GM12878 (cell line): ENCODE measurements at regions not wholly inside any gene's neighbourhood (a gene's known extent, or its start where the extent isn't known, plus 50 kb on each side); places are given as distances from the start of the nearest gene placed in this dataset.

Experiments
- ATAC-seq: fragments of 200-7000 bp; cut with Tn5 transposase; 3 replicates; pipeline ENCODE4 v1.9.1; 2020; ENCODE audit warnings: mild to moderate bottlenecking, moderate library complexity
- BruUV-seq: library from RNA; stranded (reverse); fragments of 400-500 nt; replicated peaks from 2 replicates; lab custom pipeline; 2021; lab: Mats Ljungman, UMichigan
- CTCF ChIA-PET: fragments of 300-600 bp; sonication (Branson Sonifier 250); formaldehyde crosslinking; extraction: SDS; loops from one replicate; lab custom pipeline; 2021; ENCODE audit warnings: inconsistent platforms; lab: Yijun Ruan, JAX
- POLR2A ChIA-PET: fragments of 350-600 bp; formaldehyde crosslinking; extraction: SDS; loops from one replicate; lab custom pipeline; 2021; ENCODE audit warnings: inconsistent platforms; lab: Charles Lee
- RAD21 ChIA-PET: fragments of 300-600 bp; sonication (Branson Sonifier 250); formaldehyde crosslinking; loops from one replicate; lab custom pipeline; 2023; ENCODE audit warnings: antibody characterized with exemption; ENCODE audit not compliant: unreplicated experiment; lab: Charles Lee
- SMC1A ChIA-PET: fragments of 300-600 bp; sonication (Branson Sonifier 250); formaldehyde crosslinking; loops from one replicate; lab custom pipeline; 2023; ENCODE audit not compliant: unreplicated experiment, uncharacterized antibody; lab: Charles Lee
- DNase-seq: peaks from one replicate; pipeline ENCODE4 v3.0.0-alpha.2; 2011; ENCODE audit warnings: low read depth, low spot score
- FAIRE-seq: peaks from 3 replicates; lab custom pipeline; 2011; peaks lifted over from hg19 to GRCh38; lab: Jason Lieb, UNC
- H2AFZ ChIP-seq: 2 replicates; pipeline ENCODE4 v1.6.0; 2011; ENCODE audit warnings: low read depth, low read length, control low read depth; ENCODE audit not compliant: control insufficient read depth
- H3K27ac ChIP-seq: 2 replicates; pipeline ENCODE4 v1.5.1; 2011; ENCODE audit warnings: control low read depth; ENCODE audit not compliant: control insufficient read depth, insufficient read depth
- H3K27me3 ChIP-seq, 2 experiments: replicated peaks in 1 of 2; 2 replicates each; pipeline versions ENCODE4 v1.6.0 to v1.6.1; 2011; ENCODE audit warnings: low read length in 1 of 2; ENCODE audit not compliant: control insufficient read depth in 2 of 2, insufficient read depth in 2 of 2
- H3K36me3 ChIP-seq, 2 experiments: 2 replicates each; pipeline ENCODE4 v1.5.1; 2011; ENCODE audit warnings: low read length in 1 of 2; ENCODE audit not compliant: control insufficient read depth in 2 of 2, insufficient read depth in 2 of 2
- H3K4me1 ChIP-seq: 2 replicates; pipeline ENCODE4 v1.6.1; 2011; ENCODE audit warnings: mild to moderate bottlenecking, low read length, moderate library complexity, mixed read lengths; ENCODE audit not compliant: control insufficient read depth, insufficient read depth
- H3K4me2 ChIP-seq: 2 replicates; pipeline ENCODE4 v1.6.0; 2011; ENCODE audit warnings: control low read depth; ENCODE audit not compliant: control insufficient read depth, insufficient read depth
- H3K4me3 ChIP-seq: fragments of 200-600 bp; sonication (generic); 2 replicates; pipeline ENCODE4 v1.5.1; 2016
- H3K79me2 ChIP-seq: 2 replicates; pipeline ENCODE4 v1.6.0; 2011; ENCODE audit warnings: low read length; ENCODE audit not compliant: control insufficient read depth, insufficient read depth
- H3K9ac ChIP-seq: 2 replicates; pipeline ENCODE4 v1.8.0; 2011; ENCODE audit warnings: low read length, control low read depth, mixed read lengths; ENCODE audit not compliant: control insufficient read depth, insufficient read depth
- H3K9me3 ChIP-seq: replicated peaks from 3 replicates; pipeline ENCODE4 v1.5.1; 2011; ENCODE audit warnings: mild to moderate bottlenecking, low read length; ENCODE audit not compliant: control insufficient read depth, insufficient read depth
- H4K20me1 ChIP-seq: 2 replicates; pipeline ENCODE4 v1.6.0; 2011; ENCODE audit not compliant: control insufficient read depth, insufficient read depth
- BACH1 ChIP-seq: fragments of 450-650 bp; IDR thresholded peaks from 2 replicates; pipeline ENCODE4 v1.6.1; 2017; ENCODE audit warnings: mild to moderate bottlenecking, borderline replicate concordance
- BCL11A ChIP-seq: IDR thresholded peaks from 2 replicates; pipeline ENCODE4 v1.6.1; 2011; ENCODE audit warnings: low read depth, low read length
- IKZF1 ChIP-seq: fragments of 450-650 bp; conservative IDR thresholded peaks from 2 replicates; pipeline ENCODE4 v1.6.1; 2017; ENCODE audit warnings: antibody characterized with exemption, mild to moderate bottlenecking
- NBN ChIP-seq: fragments of 450-650 bp; IDR thresholded peaks from 2 replicates; pipeline ENCODE4 v1.6.1; 2016
- RBBP5 ChIP-seq: fragments of 200-600 bp; sonication (generic); conservative IDR thresholded peaks from 2 replicates; pipeline ENCODE4 v1.6.1; 2016
- TCF12 ChIP-seq: IDR thresholded peaks from 2 replicates; pipeline ENCODE4 v1.6.1; 2011; ENCODE audit warnings: low read depth, mild to moderate bottlenecking, low read length
- USF2 ChIP-seq: IDR thresholded peaks from 2 replicates; pipeline ENCODE4 v1.6.1; 2011; ENCODE audit warnings: low read depth, low read length, improper control_type of control experiment, borderline replicate concordance
- ZBED1 ChIP-seq: IDR thresholded peaks from 2 replicates; pipeline ENCODE4 v1.6.1; 2016; ENCODE audit warnings: borderline replicate concordance
- ZNF217 ChIP-seq: fragments of 450-650 bp; IDR thresholded peaks from 2 replicates; pipeline ENCODE4 v1.6.1; 2017; ENCODE audit warnings: antibody characterized with exemption, mild to moderate bottlenecking
- ZNF24 ChIP-seq: fragments of 450-650 bp; IDR thresholded peaks from 2 replicates; pipeline ENCODE4 v1.6.1; 2017; ENCODE audit warnings: antibody characterized with exemption, mild to moderate bottlenecking
- WGBS: methylation state at CpG from one replicate; pipeline ENCODE4 v1.1.6; 2016; ENCODE audit warnings: low lambda C conversion rate; ENCODE audit not compliant: insufficient replicate concordance, insufficient coverage; ENCODE audit errors: missing lambda C conversion rate; 5-methylcytosine and 5-hydroxymethylcytosine counted together
- in situ Hi-C: fragments of 300-500 bp; cut with MboI; formaldehyde crosslinking; loops from 9 replicates; pipeline ENCODE4 v1.14.3; 2018; ENCODE audit warnings: mixed read lengths
- intact Hi-C: fragments of 100-400 bp; cut with micrococcal nuclease; formaldehyde crosslinking; loops from one replicate; pipeline ENCODE4 v1.14.2; 2022; ENCODE audit not compliant: unreplicated experiment

GRCh38 chr4:170491981-170492380 lies 402.2 kb upstream of the AADAT start:
- 25% methylated on average over 2 of the region's 2 CpGs for WGBS
- CTCF ChIA-PET = interaction anchor here (13.8 kb wide), 1 partner anchor 232 kb away, joined by 152 read pairs; no protein-coding TSS in a partner anchor
- SMC1A ChIA-PET = no interaction called here
- POLR2A ChIA-PET = no interaction called here
- in situ Hi-C loops (loop anchor here (10.0 kb wide), 1 partner anchor 63 kb away; no protein-coding TSS in a partner anchor), intact Hi-C loops (no loop called here)
- no peak for FAIRE-seq
- Histone ChIP-seq H3K4me2 (no peak overlapping the region), H3K27ac (no peak overlapping the region), H3K4me1 (no peaks in the 10 kb centered on the region), H3K27me3 (no peaks in the 10 kb centered on the region), H3K36me3 (no peaks in the 10 kb centered on the region), H3K79me2 (no peaks in the 10 kb centered on the region), H3K9ac (no peak overlapping the region), H2AFZ (no peak overlapping the region), H4K20me1 (no peaks in the 10 kb centered on the region), H3K4me3 (no peak overlapping the region), H3K9me3 (no peaks in the 10 kb centered on the region)
- BruUV-seq = no TSS peak
- RAD21 ChIA-PET = no interaction called here
- TF ChIP-seq BCL11A (no peak), ZNF24 (no peak), USF2 (no peak), ZNF217 (no peak), RBBP5 (no peak), IKZF1 (no peak), BACH1 (no peak)
- DNase-seq = no peak
- ATAC-seq = no peak

GRCh38 chr4:170476351-170476750 lies 386.6 kb upstream of the AADAT start:
- DNase-seq (no peak), ATAC-seq (no peak), FAIRE-seq (no peak)
- H3K9ac ChIP-seq = no peak overlapping the region
- intact Hi-C loops = no loop called here
- no TSS peak for BruUV-seq
- no peaks in the 10 kb centered on the region for H3K4me1 ChIP-seq
- no peaks in the 10 kb centered on the region for H3K27me3 ChIP-seq
- in situ Hi-C loops = no loop called here
- WGBS = 18% methylated on average over 2 of the region's 2 CpGs
- POLR2A ChIA-PET = no interaction called here
- CTCF ChIA-PET = interaction anchor here (1.9 kb wide), 1 partner anchor 20 kb away, joined by 3 read pairs; no protein-coding TSS in a partner anchor
- no peaks in the 10 kb centered on the region for H3K36me3 ChIP-seq
- SMC1A ChIA-PET = interaction anchor here (1.3 kb wide), 1 partner anchor 11 kb away, joined by 3 read pairs; no protein-coding TSS in a partner anchor
- H3K9me3 ChIP-seq = no peaks in the 10 kb centered on the region
- RAD21 ChIA-PET = no interaction called here
- H3K4me3 ChIP-seq = no peak overlapping the region
- H4K20me1 ChIP-seq = no peaks in the 10 kb centered on the region
- no peak overlapping the region for H3K4me2 ChIP-seq
- no peak for TF ChIP-seq ZBED1
- no peak for TF ChIP-seq TCF12
- no peak for TF ChIP-seq NBN
- H3K79me2 ChIP-seq = no peaks in the 10 kb centered on the region
- H2AFZ ChIP-seq = no peak overlapping the region
- no peak overlapping the region for H3K27ac ChIP-seq
